IMR-90 (cell line): ENCODE measurements at regions not wholly inside any gene's neighbourhood (a gene's known extent, or its start where the extent isn't known, plus 50 kb on each side); places are given as distances from the start of the nearest gene placed in this dataset.

Source experiments
- ATAC-seq: fragments of 200-7000 bp; cut with Tn5 transposase; 2 replicates; pipeline ENCODE4 v1.9.1; 2020; ENCODE audit warnings: low read depth, mild to moderate bottlenecking, moderate library complexity
- BruUV-seq: library from RNA; stranded (reverse); fragments of 400-500 nt; replicated peaks from 2 replicates; lab custom pipeline; 2021; lab: Mats Ljungman, UMichigan
- CTCF ChIA-PET: fragments of 300-600 bp; formaldehyde crosslinking; extraction: SDS; loops from one replicate; lab custom pipeline; 2021; ENCODE audit warnings: antibody characterized with exemption; lab: Yijun Ruan, JAX
- POLR2A ChIA-PET: fragments of 300-600 bp; sonication (Branson Sonifier 250); formaldehyde crosslinking; loops from one replicate; lab custom pipeline; 2022; ENCODE audit warnings: antibody characterized with exemption; ENCODE audit not compliant: unreplicated experiment; lab: Charles Lee
- DNase-seq: peaks from one replicate; pipeline ENCODE4 v3.0.0; 2013
- H2AFZ ChIP-seq: replicated peaks from 2 replicates; pipeline ENCODE3; 2013; ENCODE audit warnings: low read length, mild to moderate bottlenecking; ENCODE audit not compliant: poor library complexity
- H2AK5ac ChIP-seq: 2 replicates; pipeline ENCODE4 v1.6.1; 2013; ENCODE audit warnings: low read depth, low read length, inconsistent platforms
- H2AK9ac ChIP-seq: replicated peaks from 2 replicates; pipeline ENCODE3; 2013; ENCODE audit warnings: mild to moderate bottlenecking, low read depth, low read length, moderate library complexity; ENCODE audit not compliant: poor library complexity
- H2BK120ac ChIP-seq: 2 replicates; pipeline ENCODE4 v1.6.1; 2013; ENCODE audit warnings: low read depth, low read length, inconsistent platforms
- H2BK15ac ChIP-seq: 3 replicates; pipeline ENCODE4 v1.6.1; 2013; ENCODE audit warnings: low read depth, low read length, inconsistent platforms
- H2BK20ac ChIP-seq: 2 replicates; pipeline ENCODE4 v1.6.1; 2013; ENCODE audit warnings: low read depth, mild to moderate bottlenecking, inconsistent platforms, low read length, moderate library complexity
- H2BK5ac ChIP-seq: 2 replicates; pipeline ENCODE4 v1.6.1; 2013; ENCODE audit warnings: mild to moderate bottlenecking, low read depth, low read length, inconsistent platforms; ENCODE audit not compliant: poor library complexity, severe bottlenecking
- H3K14ac ChIP-seq: replicated peaks from 2 replicates; pipeline ENCODE4 v1.6.1; 2013; ENCODE audit warnings: low read depth, low read length, inconsistent platforms
- H3K18ac ChIP-seq: 2 replicates; pipeline ENCODE4 v1.6.1; 2013; ENCODE audit warnings: low read depth, low read length, control low read depth
- H3K23ac ChIP-seq: 2 replicates; pipeline ENCODE4 v1.6.1; 2013; ENCODE audit warnings: low read depth, low read length, inconsistent platforms
- H3K27ac ChIP-seq: 2 replicates; pipeline ENCODE4 v1.5.1; 2013; ENCODE audit warnings: mild to moderate bottlenecking, control low read depth, low read length; ENCODE audit not compliant: insufficient read depth
- H3K27me3 ChIP-seq: 2 replicates; pipeline ENCODE4 v1.6.1; 2013; ENCODE audit warnings: low read length; ENCODE audit not compliant: control insufficient read depth, insufficient read depth
- H3K36me3 ChIP-seq: 2 replicates; pipeline ENCODE4 v1.6.1; 2013; ENCODE audit warnings: low read length, mixed read lengths; ENCODE audit not compliant: control insufficient read depth, insufficient read depth
- H3K4ac ChIP-seq: 2 replicates; pipeline ENCODE4 v1.6.1; 2013; ENCODE audit warnings: low read depth, low read length, inconsistent platforms
- H3K4me1 ChIP-seq: 2 replicates; pipeline ENCODE4 v1.6.1; 2013; ENCODE audit warnings: low read length, mixed read lengths; ENCODE audit not compliant: control insufficient read depth, insufficient read depth
- H3K4me2 ChIP-seq: 2 replicates; pipeline ENCODE4 v1.6.1; 2013; ENCODE audit warnings: low read depth, mild to moderate bottlenecking, control low read depth, low read length, moderate library complexity
- H3K4me3 ChIP-seq: 2 replicates; pipeline ENCODE4 v1.5.1; 2013; ENCODE audit warnings: low read depth, mild to moderate bottlenecking, control low read depth, low read length, moderate library complexity; ENCODE audit not compliant: insufficient read depth
- H3K56ac ChIP-seq: 2 replicates; pipeline ENCODE4 v1.6.1; 2013; ENCODE audit warnings: low read length, inconsistent platforms; ENCODE audit not compliant: insufficient read depth; ENCODE audit errors: extremely low read depth
- H3K79me1 ChIP-seq, 2 experiments: 2 replicates each; pipeline ENCODE4 v1.6.1; 2013; ENCODE audit warnings: low read length in 2 of 2, inconsistent platforms in 1 of 2, low read depth in 1 of 2
- H3K9ac ChIP-seq: 2 replicates; pipeline ENCODE4 v1.6.1; 2013; ENCODE audit warnings: low read depth, low read length, control low read depth
- H3K9me1 ChIP-seq: 2 replicates; pipeline ENCODE4 v1.6.1; 2013; ENCODE audit warnings: low read length, inconsistent platforms; ENCODE audit not compliant: insufficient read depth
- H3K9me3 ChIP-seq: 2 replicates; pipeline ENCODE4 v1.6.1; 2013; ENCODE audit warnings: low read length; ENCODE audit not compliant: control insufficient read depth, insufficient read depth
- H4K20me1 ChIP-seq: 2 replicates; pipeline ENCODE4 v1.6.1; 2013; ENCODE audit warnings: low read length, inconsistent platforms; ENCODE audit not compliant: insufficient read depth
- H4K5ac ChIP-seq: 2 replicates; pipeline ENCODE4 v1.6.1; 2013; ENCODE audit warnings: mild to moderate bottlenecking, low read depth, low read length, control low read depth
- H4K8ac ChIP-seq, 2 experiments: 2 replicates each; pipeline ENCODE4 v1.6.1; 2013; ENCODE audit warnings: low read depth in 2 of 2, low read length in 2 of 2, control low read depth in 1 of 2, inconsistent platforms in 1 of 2
- H4K91ac ChIP-seq: 2 replicates; pipeline ENCODE4 v1.6.1; 2013; ENCODE audit warnings: low read depth, low read length, inconsistent platforms; ENCODE audit not compliant: insufficient read depth
- BHLHE40 ChIP-seq: fragments of 150-350 bp; IDR thresholded peaks from 2 replicates; pipeline ENCODE4 v1.6.1; 2016; ENCODE audit warnings: mild to moderate bottlenecking, low read depth, low read length
- CEBPB ChIP-seq: IDR thresholded peaks from 2 replicates; pipeline ENCODE4 v1.6.1; 2012; ENCODE audit warnings: low read depth, low read length, improper control_type of control experiment
- CHD1 ChIP-seq: IDR thresholded peaks from 2 replicates; pipeline ENCODE4 v1.6.1; 2012; ENCODE audit warnings: low read depth, low read length, improper control_type of control experiment
- ELK1 ChIP-seq: fragments of 150-350 bp; IDR thresholded peaks from 2 replicates; pipeline ENCODE4 v1.6.1; 2016; ENCODE audit warnings: low read depth, mild to moderate bottlenecking, low read length, moderate library complexity, borderline replicate concordance
- FOS ChIP-seq: fragments of 150-350 bp; IDR thresholded peaks from 2 replicates; pipeline ENCODE4 v1.6.1; 2016; ENCODE audit warnings: low read depth, low read length
- MAFK ChIP-seq: IDR thresholded peaks from 2 replicates; pipeline ENCODE4 v1.6.1; 2012; ENCODE audit warnings: low read depth, low read length, improper control_type of control experiment
- MAZ ChIP-seq: IDR thresholded peaks from 2 replicates; pipeline ENCODE4 v1.6.1; 2012; ENCODE audit warnings: low read depth, mild to moderate bottlenecking, low read length, improper control_type of control experiment, moderate library complexity, borderline replicate concordance
- MXI1 ChIP-seq: IDR thresholded peaks from 2 replicates; pipeline ENCODE4 v1.6.1; 2012; ENCODE audit warnings: low read depth, mild to moderate bottlenecking, low read length, moderate library complexity, borderline replicate concordance
- NFE2L2 ChIP-seq: fragments of 150-350 bp; IDR thresholded peaks from 2 replicates; pipeline ENCODE4 v1.6.1; 2016; ENCODE audit warnings: low read depth, mild to moderate bottlenecking, low read length
- POLR2A ChIP-seq: IDR thresholded peaks from 2 replicates; pipeline ENCODE4 v1.6.1; 2012; ENCODE audit warnings: mild to moderate bottlenecking, low read depth, low read length
- RAD21 ChIP-seq: IDR thresholded peaks from 2 replicates; pipeline ENCODE4 v1.6.1; 2012; ENCODE audit warnings: low read length, improper control_type of control experiment
- RCOR1 ChIP-seq: IDR thresholded peaks from 2 replicates; pipeline ENCODE4 v1.6.1; 2012; ENCODE audit warnings: mild to moderate bottlenecking, low read length, improper control_type of control experiment; ENCODE audit not compliant: insufficient replicate concordance
- RFX5 ChIP-seq: IDR thresholded peaks from 2 replicates; pipeline ENCODE4 v1.8.0; 2012; ENCODE audit warnings: low read depth, mild to moderate bottlenecking, low read length, moderate library complexity
- SMC3 ChIP-seq: fragments of 150-350 bp; IDR thresholded peaks from 2 replicates; pipeline ENCODE4 v1.6.1; 2016; ENCODE audit warnings: low read depth, mild to moderate bottlenecking, antibody characterized with exemption, low read length, moderate library complexity
- USF2 ChIP-seq: fragments of 150-350 bp; IDR thresholded peaks from 2 replicates; pipeline ENCODE4 v1.6.1; 2017; ENCODE audit warnings: mild to moderate bottlenecking, antibody characterized with exemption, low read length, low read depth
- WGBS, 2 experiments: methylation state at CpG; one replicate each; pipeline versions ENCODE4 v1.1.5 to v1.1.7; 2013; ENCODE audit warnings: missing lambda C conversion rate in 2 of 2; ENCODE audit not compliant: insufficient read length in 1 of 2; ENCODE audit errors: extremely low coverage in 2 of 2; 5-methylcytosine and 5-hydroxymethylcytosine counted together
- dilution Hi-C: fragments of 300-500 bp; cut with HindIII; formaldehyde crosslinking; loops from one replicate; pipeline ENCODE4 v1.14.3; 2018; ENCODE audit warnings: low sequenced_read_pairs; ENCODE audit not compliant: unreplicated experiment
- in situ Hi-C: fragments of 300-500 bp; cut with MboI; formaldehyde crosslinking; loops from 3 replicates; pipeline ENCODE4 v1.14.3; 2019; ENCODE audit warnings: low sequenced_read_pairs, inconsistent platforms, mixed read lengths
- intact Hi-C: fragments of 100-400 bp; cut with micrococcal nuclease; formaldehyde crosslinking; loops from 2 replicates; pipeline ENCODE4 v1.10.0; 2022
- TF ChIP-seq, protein P1 (sequence below): conservative IDR thresholded peaks from 2 replicates; pipeline ENCODE4 v1.5.1; 2012; ENCODE audit warnings: mild to moderate bottlenecking, low read depth, low read length, improper control_type of control experiment

- no peak overlapping the region for H3K9ac ChIP-seq
- POLR2A ChIA-PET = no interaction called here
- no peak overlapping the region for H3K56ac ChIP-seq
- no peak overlapping the region for H2AK9ac ChIP-seq
- no peaks in the 10 kb centered on the region for H4K20me1 ChIP-seq
- no peaks in the 10 kb centered on the region for H3K36me3 ChIP-seq
- H2BK120ac ChIP-seq = no peak overlapping the region
- dilution Hi-C loops = no loop called here
- H2AK5ac ChIP-seq = no peak overlapping the region
- H3K27ac ChIP-seq = no peak overlapping the region
- no peak overlapping the region for H4K5ac ChIP-seq
- no peaks in the 10 kb centered on the region for H3K79me1 ChIP-seq
- H3K9me1 ChIP-seq = no peaks in the 10 kb centered on the region
- H3K14ac ChIP-seq = no peak overlapping the region
- no peak overlapping the region for H4K91ac ChIP-seq
- no peak overlapping the region for H3K18ac ChIP-seq
- H3K9me3 ChIP-seq = no peaks in the 10 kb centered on the region; the same call in 1 of the 2 replicates
- in situ Hi-C loops = no loop called here
- intact Hi-C loops = no loop called here
- H3K4me3 ChIP-seq = no peak overlapping the region
- no peak overlapping the region for H4K8ac ChIP-seq
- H2AFZ ChIP-seq = no peak overlapping the region
- H3K27me3 ChIP-seq = no peaks in the 10 kb centered on the region
- CTCF ChIA-PET = no interaction called here
- no peak for TF ChIP-seq FOS
- TF ChIP-seq USF2 = no peak
- no peak for TF ChIP-seq POLR2A
- no peak for TF ChIP-seq CHD1
- no peak for TF ChIP-seq SMC3
- no peak for TF ChIP-seq RCOR1
- TF ChIP-seq CEBPB = no peak
- TF ChIP-seq MAFK = no peak
- no peak for TF ChIP-seq ELK1
- TF ChIP-seq MAZ = no peak
- TF ChIP-seq MXI1 = no peak
- TF ChIP-seq RAD21 = no peak
- TF ChIP-seq, protein P1, sequence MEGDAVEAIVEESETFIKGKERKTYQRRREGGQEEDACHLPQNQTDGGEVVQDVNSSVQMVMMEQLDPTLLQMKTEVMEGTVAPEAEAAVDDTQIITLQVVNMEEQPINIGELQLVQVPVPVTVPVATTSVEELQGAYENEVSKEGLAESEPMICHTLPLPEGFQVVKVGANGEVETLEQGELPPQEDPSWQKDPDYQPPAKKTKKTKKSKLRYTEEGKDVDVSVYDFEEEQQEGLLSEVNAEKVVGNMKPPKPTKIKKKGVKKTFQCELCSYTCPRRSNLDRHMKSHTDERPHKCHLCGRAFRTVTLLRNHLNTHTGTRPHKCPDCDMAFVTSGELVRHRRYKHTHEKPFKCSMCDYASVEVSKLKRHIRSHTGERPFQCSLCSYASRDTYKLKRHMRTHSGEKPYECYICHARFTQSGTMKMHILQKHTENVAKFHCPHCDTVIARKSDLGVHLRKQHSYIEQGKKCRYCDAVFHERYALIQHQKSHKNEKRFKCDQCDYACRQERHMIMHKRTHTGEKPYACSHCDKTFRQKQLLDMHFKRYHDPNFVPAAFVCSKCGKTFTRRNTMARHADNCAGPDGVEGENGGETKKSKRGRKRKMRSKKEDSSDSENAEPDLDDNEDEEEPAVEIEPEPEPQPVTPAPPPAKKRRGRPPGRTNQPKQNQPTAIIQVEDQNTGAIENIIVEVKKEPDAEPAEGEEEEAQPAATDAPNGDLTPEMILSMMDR = no peak
- no peak for TF ChIP-seq NFE2L2
- TF ChIP-seq BHLHE40 = no peak
- no peak for TF ChIP-seq RFX5
- no peak overlapping the region for H3K4ac ChIP-seq
- H3K4me2 ChIP-seq = no peak overlapping the region
- H3K4me1 ChIP-seq = no peaks in the 10 kb centered on the region
- no peak overlapping the region for H2BK15ac ChIP-seq
- ATAC-seq (no peak), DNase-seq (no peak)
- no peak overlapping the region for H2BK20ac ChIP-seq
- no peak overlapping the region for H2BK5ac ChIP-seq
- BruUV-seq = no TSS peak
- H3K23ac ChIP-seq = no peak overlapping the region
- WGBS, 2 experiments = no CpG with 5 or more reads among the region's 2 CpGs
Measured at GRCh38 chr18:5066380-5066977, 130.6 kb downstream of the AKAIN1 start.
